ENCODE measurements at regions not wholly inside any gene's neighbourhood (a gene's known extent, or its start where the extent isn't known, plus 50 kb on each side); places are given as distances from the start of the nearest gene placed in this dataset.

GRCh38 chr14:106083082-106083481 lies 556.7 kb downstream of the TMEM121 start:
- TF ChIP-seq CTCF (IDR thresholded peaks at IDR 0.05) = no peak
- TF ChIP-seq NPAS2 (CRISPR knock-in tag; IDR thresholded peaks at IDR 0.05; ENCODE audit: borderline replicate concordance) = no peak
- no peak for TF ChIP-seq ESRRA (IDR thresholded peaks at IDR 0.05; ENCODE audit: borderline replicate concordance, low read length)
- TF ChIP-seq HOXA7 (CRISPR knock-in tag; IDR thresholded peaks at IDR 0.05) = no peak
- no peak for TF ChIP-seq ZFP36 (IDR thresholded peaks at IDR 0.05; ENCODE audit: borderline replicate concordance, partially characterized antibody)
- TF ChIP-seq RFX5 (IDR thresholded peaks at IDR 0.05) = no peak
- no peak for TF ChIP-seq CHD4 (IDR thresholded peaks at IDR 0.05; ENCODE audit: borderline replicate concordance)
- TF ChIP-seq RAD21 (conservative IDR thresholded peaks at IDR 0.05 in 1 of 2, IDR thresholded peaks at IDR 0.05 in 1 of 2) = no peak
- TF ChIP-seq PHF8 (IDR thresholded peaks at IDR 0.05; ENCODE audit: borderline replicate concordance, low read depth) = no peak
